ENCODE measurements at regions not wholly inside any gene's neighbourhood (a gene's known extent, or its start where the extent isn't known, plus 50 kb on each side); places are given as distances from the start of the nearest gene placed in this dataset.

- TF ChIP-seq POLR2A (IDR thresholded peaks at IDR 0.05) (no peak), CTCF (IDR thresholded peaks at IDR 0.05 in 4 of 5, conservative IDR thresholded peaks at IDR 0.05 in 1 of 5) (no peak)
Observed at GRCh38 chr2:2762166-2762908, 431.3 kb upstream of the MYT1L start.

Data from gastrocnemius medialis (tissue), 4 donors.